PC-9 (cell line): ENCODE measurements at regions not wholly inside any gene's neighbourhood (a gene's known extent, or its start where the extent isn't known, plus 50 kb on each side); places are given as distances from the start of the nearest gene placed in this dataset.

ENCODE experiments used
- BruUV-seq: library from RNA; stranded (reverse); fragments of 400-500 nt; replicated peaks from 2 replicates; lab custom pipeline; 2021; lab: Mats Ljungman, UMichigan
- CTCF ChIA-PET: fragments of 300-600 bp; sonication (Branson Sonifier 250); formaldehyde crosslinking; loops from one replicate; lab custom pipeline; 2022; ENCODE audit warnings: antibody characterized with exemption; lab: Charles Lee
- POLR2A ChIA-PET: fragments of 300-600 bp; sonication (Branson Sonifier 250); formaldehyde crosslinking; loops from one replicate; lab custom pipeline; 2022; ENCODE audit warnings: antibody characterized with exemption; ENCODE audit not compliant: unreplicated experiment; lab: Charles Lee
- DNase-seq, 2 experiments: peaks; one replicate each; pipeline versions ENCODE4 v3.0.0 to v3.0.0-alpha.2; 2015 to 2022; ENCODE audit warnings: mixed read lengths in 1 of 2
- H2AFZ ChIP-seq: fragments of 200-600 bp; sonication (generic); 2 replicates; pipeline ENCODE4 v1.8.1; 2017; ENCODE audit warnings: antibody characterized with exemption
- H3F3A ChIP-seq: fragments of 200-600 bp; sonication (generic); 2 replicates; pipeline ENCODE4 v1.8.1; 2017; ENCODE audit warnings: antibody characterized with exemption, mild to moderate bottlenecking, low read depth; ENCODE audit not compliant: insufficient read depth
- H3K27ac ChIP-seq: fragments of 200-600 bp; sonication (generic); 2 replicates; pipeline ENCODE4 v1.6.1; 2016; ENCODE audit warnings: mixed run types
- H3K27me3 ChIP-seq: fragments of 200-600 bp; sonication (generic); 2 replicates; pipeline ENCODE4 v1.6.1; 2016; ENCODE audit warnings: low read depth, mixed run types; ENCODE audit not compliant: insufficient read depth
- H3K36me3 ChIP-seq: fragments of 200-600 bp; sonication (generic); 2 replicates; pipeline ENCODE4 v1.6.1; 2016; ENCODE audit warnings: low read depth, mixed run types
- H3K4me1 ChIP-seq: fragments of 200-600 bp; sonication (generic); replicated peaks from 2 replicates; pipeline ENCODE4 v1.6.1; 2016; ENCODE audit warnings: mixed run types; ENCODE audit not compliant: insufficient read depth
- H3K4me2 ChIP-seq: fragments of 200-600 bp; sonication (generic); 2 replicates; pipeline ENCODE4 v1.6.1; 2017; ENCODE audit warnings: mixed run types
- H3K4me3 ChIP-seq: fragments of 200-600 bp; sonication (generic); 2 replicates; pipeline ENCODE4 v1.6.1; 2016; ENCODE audit warnings: mixed run types
- H3K79me2 ChIP-seq: fragments of 200-600 bp; sonication (generic); 2 replicates; pipeline ENCODE4 v1.6.1; 2017; ENCODE audit warnings: low read depth, mixed run types
- H3K9me2 ChIP-seq: fragments of 200-600 bp; sonication (generic); 2 replicates; pipeline ENCODE4 v1.8.1; 2017; ENCODE audit warnings: mild to moderate bottlenecking; ENCODE audit not compliant: insufficient read depth
- H3K9me3 ChIP-seq: fragments of 200-600 bp; sonication (generic); 2 replicates; pipeline ENCODE4 v1.8.1; 2016; ENCODE audit warnings: low read depth; ENCODE audit not compliant: insufficient read depth
- H4K20me1 ChIP-seq: fragments of 200-600 bp; sonication (generic); 2 replicates; pipeline ENCODE4 v1.8.1; 2017; ENCODE audit not compliant: insufficient read depth
- CTCF ChIP-seq: fragments of 200-600 bp; sonication (generic); conservative IDR thresholded peaks from 2 replicates; pipeline ENCODE4 v1.6.1; 2017; ENCODE audit warnings: mixed run types, antibody characterized with exemption, mild to moderate bottlenecking, moderate library complexity
- EZH2 ChIP-seq: fragments of 200-600 bp; sonication (generic); IDR thresholded peaks from 2 replicates; pipeline ENCODE4 v1.8.0; 2017; ENCODE audit warnings: antibody characterized with exemption, low read depth
- intact Hi-C: fragments of 100-400 bp; cut with micrococcal nuclease; formaldehyde crosslinking; loops from one replicate; pipeline ENCODE4 v1.10.0; 2022; ENCODE audit not compliant: unreplicated experiment

GRCh38 chr11:28526406-28526751, 418.2 kb downstream of the METTL15 start:
- Histone ChIP-seq H3K27ac (no peak overlapping the region), H3K79me2 (no peaks in the 10 kb centered on the region), H3F3A (no peaks in the 10 kb centered on the region), H3K4me3 (no peak overlapping the region), H4K20me1 (no peaks in the 10 kb centered on the region), H2AFZ (no peak overlapping the region), H3K4me2 (no peak overlapping the region), H3K27me3 (no peaks in the 10 kb centered on the region), H3K4me1 (no peaks in the 10 kb centered on the region), H3K9me2 (no peaks in the 10 kb centered on the region), H3K9me3 (peaks cover 12% of the 10 kb centered on the region), H3K36me3 (peaks cover 8% of the 10 kb centered on the region; the same call in 1 of the 2 replicates)
- CTCF ChIA-PET: no interaction called here
- no peak for TF ChIP-seq EZH2
- no peak for TF ChIP-seq CTCF
- POLR2A ChIA-PET: no interaction called here
- DNase-seq: no peak
- intact Hi-C loops: loop anchor here (10.0 kb wide), 1 partner anchor 832 kb away; no protein-coding TSS in a partner anchor
- no TSS peak for BruUV-seq

GRCh38 chr11:28525636-28526405, 417.6 kb downstream of the METTL15 start:
- Histone ChIP-seq H3K79me2 (no peaks in the 10 kb centered on the region), H4K20me1 (no peaks in the 10 kb centered on the region), H3K36me3 (peaks cover 8% of the 10 kb centered on the region; the same call in 1 of the 2 replicates), H3K27ac (no peak overlapping the region), H3F3A (no peaks in the 10 kb centered on the region), H3K27me3 (no peaks in the 10 kb centered on the region), H3K4me1 (no peaks in the 10 kb centered on the region), H3K4me3 (no peak overlapping the region), H3K9me2 (no peaks in the 10 kb centered on the region), H3K4me2 (no peak overlapping the region), H2AFZ (no peak overlapping the region), H3K9me3 (peaks cover 12% of the 10 kb centered on the region)
- BruUV-seq: no TSS peak
- ChIA-PET CTCF (no interaction called here), POLR2A (no interaction called here)
- DNase-seq: no peak
- TF ChIP-seq EZH2 (no peak), CTCF (no peak)
- intact Hi-C loops: loop anchor here (10.0 kb wide), 1 partner anchor 831 kb away; no protein-coding TSS in a partner anchor

DNA sequence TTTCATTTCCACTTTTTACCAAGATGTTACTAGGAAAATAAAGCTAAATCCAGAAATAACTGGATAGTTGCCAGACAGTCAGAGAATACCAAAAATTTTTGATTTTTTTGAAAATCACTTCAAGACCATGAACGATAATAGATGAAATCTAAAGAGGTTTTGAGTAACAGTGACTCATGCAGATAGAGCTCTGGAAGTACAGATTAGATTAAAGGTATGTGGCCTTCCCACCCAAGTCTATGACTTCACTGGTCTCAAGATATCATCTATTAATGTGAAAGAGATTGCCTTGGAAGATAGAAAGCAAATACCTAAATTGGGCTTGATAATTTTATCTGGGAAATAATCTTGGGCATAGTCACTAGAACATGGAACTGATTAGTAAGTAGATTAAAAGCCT, 415.9 kb downstream of the METTL15 start:
- POLR2A ChIA-PET: no interaction called here
- Histone ChIP-seq H2AFZ (no peak overlapping the region), H3K27me3 (no peaks in the 10 kb centered on the region), H3F3A (no peaks in the 10 kb centered on the region), H3K4me3 (no peak overlapping the region), H3K36me3 (peaks cover 8% of the 10 kb centered on the region; the same call in 1 of the 2 replicates), H3K27ac (no peak overlapping the region), H3K9me2 (no peaks in the 10 kb centered on the region), H4K20me1 (no peaks in the 10 kb centered on the region), H3K4me2 (no peak overlapping the region), H3K79me2 (no peaks in the 10 kb centered on the region), H3K4me1 (no peaks in the 10 kb centered on the region), H3K9me3 (peaks cover 12% of the 10 kb centered on the region)
- intact Hi-C loops: loop anchor here (10.0 kb wide), 1 partner anchor 829 kb away; no protein-coding TSS in a partner anchor
- BruUV-seq: no TSS peak
- peak in 1 of 2 experiments; percentile 59 for DNase-seq
- TF ChIP-seq EZH2: no peak
- no peak for TF ChIP-seq CTCF
- CTCF ChIA-PET: no interaction called here
